HepG2 (cell line): ENCODE measurements at regions not wholly inside any gene's neighbourhood (a gene's known extent, or its start where the extent isn't known, plus 50 kb on each side); places are given as distances from the start of the nearest gene placed in this dataset.

Experiments used
- ATAC-seq: fragments of 200-7000 bp; cut with Tn5 transposase; 3 replicates; pipeline ENCODE4 v1.9.1; 2020; ENCODE audit warnings: mild to moderate bottlenecking, moderate library complexity
- BruUV-seq: library from RNA; stranded (reverse); fragments of 400-500 nt; replicated peaks from 2 replicates; lab custom pipeline; 2021; lab: Mats Ljungman, UMichigan
- CTCF ChIA-PET: fragments of 300-600 bp; formaldehyde crosslinking; extraction: SDS; loops from one replicate; lab custom pipeline; 2021; ENCODE audit warnings: low total read pairs, inconsistent platforms, low intra/inter-chr PET ratio; lab: Yijun Ruan, JAX
- POLR2A ChIA-PET: fragments of 350-600 bp; sonication (Branson Sonifier 250); formaldehyde crosslinking; loops from one replicate; lab custom pipeline; 2020; ENCODE audit warnings: antibody characterized with exemption, inconsistent platforms; lab: Yijun Ruan, JAX
- DNase-seq: peaks from one replicate; pipeline ENCODE4 v3.0.0-alpha.2; 2015; ENCODE audit warnings: low spot score
- FAIRE-seq: peaks from 3 replicates; lab custom pipeline; 2011; peaks lifted over from hg19 to GRCh38; lab: Jason Lieb, UNC
- H2AFZ ChIP-seq: one replicate; pipeline ENCODE4 v1.6.1; 2011; ENCODE audit warnings: low read length, inconsistent platforms
- H3K27ac ChIP-seq: fragments of 300-600 bp; 3 replicates; pipeline ENCODE4 v1.8.0; 2011; ENCODE audit warnings: mixed run types, mild to moderate bottlenecking, mixed read lengths, low read length, inconsistent platforms; ENCODE audit not compliant: insufficient read depth; ENCODE audit errors: extremely low read length
- H3K27me3 ChIP-seq, 2 experiments: fragments of 200-600 bp in 1 of 2; 2 replicates in 1 of 2; 3 replicates in 1 of 2; pipeline versions ENCODE4 v1.6.0 to v1.8.0; 2011; ENCODE audit warnings: low read length in 2 of 2, mild to moderate bottlenecking in 2 of 2, moderate library complexity in 2 of 2, inconsistent platforms in 1 of 2; ENCODE audit not compliant: insufficient read depth in 2 of 2, control insufficient read depth in 1 of 2
- H3K36me3 ChIP-seq, 2 experiments: fragments of 200-600 bp in 1 of 2; replicated peaks in 1 of 2; 2 replicates in 1 of 2; 3 replicates in 1 of 2; pipeline versions ENCODE4 v1.5.1 to v1.8.0; 2011; ENCODE audit warnings: low read length in 2 of 2, inconsistent platforms in 1 of 2; ENCODE audit not compliant: insufficient read depth in 2 of 2, control insufficient read depth in 1 of 2
- H3K4me1 ChIP-seq: 2 replicates; pipeline ENCODE4 v1.5.1; 2012; ENCODE audit warnings: low read length, inconsistent platforms; ENCODE audit not compliant: insufficient read depth
- H3K4me2 ChIP-seq: 2 replicates; pipeline ENCODE4 v1.6.0; 2011; ENCODE audit warnings: low read depth, low read length, inconsistent platforms
- H3K4me3 ChIP-seq, 3 experiments: fragments of 200-600 bp in 1 of 3; sonication (generic), shearing (Covaris generic) in 1 of 3; replicated peaks in 1 of 3; 2 replicates each; pipeline ENCODE4 v1.5.1; 2011 to 2016; ENCODE audit warnings: low read length in 3 of 3, inconsistent platforms in 2 of 3, low read depth in 2 of 3, mild to moderate bottlenecking in 2 of 3, control low read depth in 1 of 3, mixed read lengths in 1 of 3; ENCODE audit not compliant: insufficient read depth in 1 of 3
- H3K79me2 ChIP-seq: one replicate; pipeline ENCODE4 v1.6.1; 2011; ENCODE audit warnings: low read length, inconsistent platforms; ENCODE audit not compliant: insufficient read depth
- H3K9ac ChIP-seq: 2 replicates; pipeline ENCODE4 v1.6.0; 2011; ENCODE audit warnings: mild to moderate bottlenecking, low read depth, low read length, inconsistent platforms; ENCODE audit not compliant: insufficient read depth
- H3K9me3 ChIP-seq: 2 replicates; pipeline ENCODE4 v1.5.1; 2012; ENCODE audit warnings: mild to moderate bottlenecking, low read length
- H4K20me1 ChIP-seq: 2 replicates; pipeline ENCODE4 v1.6.0; 2011; ENCODE audit warnings: inconsistent platforms, mild to moderate bottlenecking, low read length, moderate library complexity; ENCODE audit not compliant: insufficient read depth
- ARNT2 ChIP-seq: sonication (generic); formaldehyde crosslinking; IDR thresholded peaks from 2 replicates; pipeline ENCODE4 v1.8.0; 2022; ENCODE audit warnings: mild to moderate bottlenecking, low read depth, missing genetic modification reagents, moderate library complexity
- NCOR1 ChIP-seq: fragments of 200-600 bp; sonication (generic); IDR thresholded peaks from 2 replicates; pipeline ENCODE4 v1.7.0; 2017; ENCODE audit warnings: antibody characterized with exemption, low read length, borderline replicate concordance
- NFIC ChIP-seq: IDR thresholded peaks from 2 replicates; pipeline ENCODE4 v1.6.1; 2012; ENCODE audit warnings: mild to moderate bottlenecking, low read length, inconsistent platforms
- SALL1 ChIP-seq: sonication (generic); formaldehyde crosslinking; IDR thresholded peaks from 2 replicates; pipeline ENCODE4 v1.8.0; 2022; ENCODE audit warnings: mild to moderate bottlenecking, missing genetic modification reagents
- SETDB1 ChIP-seq: sonication (generic); formaldehyde crosslinking; IDR thresholded peaks from 2 replicates; pipeline ENCODE4 v1.5.1; 2020; ENCODE audit warnings: missing genetic modification reagents, mild to moderate bottlenecking, borderline replicate concordance
- SNRNP70 ChIP-seq: fragments of 200-400 bp; formaldehyde crosslinking; IDR thresholded peaks from 2 replicates; pipeline ENCODE4 v1.6.1; 2017; ENCODE audit warnings: mild to moderate bottlenecking, low read depth, low read length, moderate library complexity
- ZFY ChIP-seq: sonication (generic); formaldehyde crosslinking; IDR thresholded peaks from 2 replicates; pipeline ENCODE4 v1.4.0; 2020; ENCODE audit warnings: missing genetic modification reagents
- ZMYM4 ChIP-seq: sonication (generic); formaldehyde crosslinking; IDR thresholded peaks from 2 replicates; pipeline ENCODE4 v1.8.1; 2023; ENCODE audit warnings: mild to moderate bottlenecking, missing genetic modification reagents
- ZNF205 ChIP-seq: IDR thresholded peaks from 2 replicates; pipeline ENCODE4 v1.6.1; 2018; ENCODE audit warnings: missing biosample characterization, missing genetic modification reagents
- ZNF790 ChIP-seq: sonication (generic); formaldehyde crosslinking; IDR thresholded peaks from 2 replicates; pipeline ENCODE4 v1.8.0; 2022; ENCODE audit warnings: missing genetic modification reagents, mild to moderate bottlenecking, borderline replicate concordance
- WGBS: methylation state at CpG from one replicate; pipeline ENCODE4 v1.1.6; 2017; ENCODE audit warnings: low lambda C conversion rate; 5-methylcytosine and 5-hydroxymethylcytosine counted together
- in situ Hi-C: cut with HindIII; loops from 2 replicates; pipeline ENCODE4 v1.10.0; 2017; ENCODE audit warnings: low pct_unique_long_range_greater_than_20kb; ENCODE audit not compliant: extremely low pct_ligation_motif_present
- intact Hi-C: fragments of 100-400 bp; cut with micrococcal nuclease; formaldehyde crosslinking; loops from one replicate; pipeline ENCODE4 v1.10.0; 2022; ENCODE audit not compliant: unreplicated experiment
- TF ChIP-seq, protein P1 (sequence below): sonication (generic); formaldehyde crosslinking; IDR thresholded peaks from 2 replicates; pipeline ENCODE4 v1.9.0; 2021; ENCODE audit warnings: missing genetic modification reagents, borderline replicate concordance

DNA sequence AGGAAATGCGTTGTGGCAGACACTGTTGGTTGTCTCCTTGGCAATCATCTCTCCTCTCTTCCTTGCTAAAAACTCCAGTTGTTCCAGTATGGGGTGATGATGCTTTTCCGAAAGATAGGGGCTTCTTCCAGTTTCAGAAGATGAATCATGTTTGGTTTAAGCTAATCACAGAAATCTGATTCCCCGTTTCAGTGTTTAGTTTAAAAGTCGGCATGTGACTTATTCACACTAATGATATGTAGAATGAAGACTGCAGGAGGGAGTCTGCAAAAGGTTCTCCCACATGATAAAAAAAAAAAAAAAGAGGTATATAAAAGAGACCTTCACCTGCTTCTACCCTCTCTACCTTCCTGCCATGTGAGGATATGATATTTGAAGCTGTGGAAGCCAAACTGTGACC, 239.0 kb upstream of the SIX2 start:
- Histone ChIP-seq H3K4me3 (no peak overlapping the region), H3K4me1 (no peaks in the 10 kb centered on the region), H3K9me3 (no peaks in the 10 kb centered on the region), H4K20me1 (no peaks in the 10 kb centered on the region), H3K27ac (no peak overlapping the region), H3K9ac (no peak overlapping the region), H3K36me3 (no peaks in the 10 kb centered on the region), H2AFZ (no peak overlapping the region), H3K79me2 (no peaks in the 10 kb centered on the region), H3K4me2 (no peak overlapping the region), H3K27me3 (peaks cover 4% of the 10 kb centered on the region in 2 experiments; a peak in 3 of 5 replicates)
- no TSS peak for BruUV-seq
- CTCF ChIA-PET: no interaction called here
- DNase-seq (no peak), ATAC-seq (no peak), FAIRE-seq (no peak)
- WGBS: 48% methylated on average over 4 of the region's 4 CpGs
- POLR2A ChIA-PET: no interaction called here
- in situ Hi-C loops (no loop called here), intact Hi-C loops (no loop called here)
- no peak for TF ChIP-seq NCOR1
- no peak for TF ChIP-seq NFIC
- TF ChIP-seq SNRNP70: no peak
- TF ChIP-seq ARNT2: no peak
- TF ChIP-seq SALL1 (CRISPR knock-in tag): no peak
- no peak for TF ChIP-seq ZNF790 (CRISPR knock-in tag)
- TF ChIP-seq, protein P1, sequence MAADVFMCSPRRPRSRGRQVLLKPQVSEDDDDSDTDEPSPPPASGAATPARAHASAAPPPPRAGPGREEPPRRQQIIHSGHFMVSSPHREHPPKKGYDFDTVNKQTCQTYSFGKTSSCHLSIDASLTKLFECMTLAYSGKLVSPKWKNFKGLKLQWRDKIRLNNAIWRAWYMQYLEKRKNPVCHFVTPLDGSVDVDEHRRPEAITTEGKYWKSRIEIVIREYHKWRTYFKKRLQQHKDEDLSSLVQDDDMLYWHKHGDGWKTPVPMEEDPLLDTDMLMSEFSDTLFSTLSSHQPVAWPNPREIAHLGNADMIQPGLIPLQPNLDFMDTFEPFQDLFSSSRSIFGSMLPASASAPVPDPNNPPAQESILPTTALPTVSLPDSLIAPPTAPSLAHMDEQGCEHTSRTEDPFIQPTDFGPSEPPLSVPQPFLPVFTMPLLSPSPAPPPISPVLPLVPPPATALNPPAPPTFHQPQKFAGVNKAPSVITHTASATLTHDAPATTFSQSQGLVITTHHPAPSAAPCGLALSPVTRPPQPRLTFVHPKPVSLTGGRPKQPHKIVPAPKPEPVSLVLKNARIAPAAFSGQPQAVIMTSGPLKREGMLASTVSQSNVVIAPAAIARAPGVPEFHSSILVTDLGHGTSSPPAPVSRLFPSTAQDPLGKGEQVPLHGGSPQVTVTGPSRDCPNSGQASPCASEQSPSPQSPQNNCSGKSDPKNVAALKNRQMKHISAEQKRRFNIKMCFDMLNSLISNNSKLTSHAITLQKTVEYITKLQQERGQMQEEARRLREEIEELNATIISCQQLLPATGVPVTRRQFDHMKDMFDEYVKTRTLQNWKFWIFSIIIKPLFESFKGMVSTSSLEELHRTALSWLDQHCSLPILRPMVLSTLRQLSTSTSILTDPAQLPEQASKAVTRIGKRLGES (CRISPR knock-in tag): no peak
- no peak for TF ChIP-seq SETDB1 (CRISPR knock-in tag)
- no peak for TF ChIP-seq ZMYM4 (CRISPR knock-in tag)
- TF ChIP-seq ZNF205 (CRISPR knock-in tag): no peak
- no peak for TF ChIP-seq ZFY (CRISPR knock-in tag)
